Chondrocyte (in vitro differentiated cells): ENCODE measurements at regions not wholly inside any gene's neighbourhood (a gene's known extent, or its start where the extent isn't known, plus 50 kb on each side); places are given as distances from the start of the nearest gene placed in this dataset.

ENCODE experiments used
- DNase-seq: peaks from one replicate; pipeline ENCODE4 v3.0.0; 2021; ENCODE audit warnings: mixed read lengths, low spot score
- H3K27ac Mint-ChIP-seq: one replicate; pipeline ENCODE4 v1.8.0; 2021; ENCODE audit warnings: mild to moderate bottlenecking, moderate library complexity, mixed read lengths; ENCODE audit not compliant: unreplicated experiment
- H3K27me3 Mint-ChIP-seq: 2 replicates; pipeline ENCODE4 v1.8.0; 2021; ENCODE audit warnings: low read depth, mixed read lengths
- H3K36me3 Mint-ChIP-seq: 2 replicates; pipeline ENCODE4 v1.8.0; 2021; ENCODE audit warnings: low read depth, mixed read lengths
- H3K4me1 Mint-ChIP-seq: 2 replicates; pipeline ENCODE4 v1.8.0; 2021; ENCODE audit warnings: low read depth, mild to moderate bottlenecking, mixed read lengths
- H3K4me3 Mint-ChIP-seq: one replicate; pipeline ENCODE4 v1.8.0; 2021; ENCODE audit warnings: mild to moderate bottlenecking, moderate library complexity, mixed read lengths; ENCODE audit not compliant: unreplicated experiment
- H3K9me3 Mint-ChIP-seq: 2 replicates; pipeline ENCODE4 v1.8.0; 2021; ENCODE audit warnings: low read depth, mixed read lengths
- TF ChIP-seq, protein P1 (sequence below): fragments of 200-600 bp; sonication (generic); IDR thresholded peaks from 2 replicates; pipeline ENCODE4 v1.5.0; 2021; ENCODE audit warnings: antibody characterized with exemption, mild to moderate bottlenecking, moderate library complexity

DNA sequence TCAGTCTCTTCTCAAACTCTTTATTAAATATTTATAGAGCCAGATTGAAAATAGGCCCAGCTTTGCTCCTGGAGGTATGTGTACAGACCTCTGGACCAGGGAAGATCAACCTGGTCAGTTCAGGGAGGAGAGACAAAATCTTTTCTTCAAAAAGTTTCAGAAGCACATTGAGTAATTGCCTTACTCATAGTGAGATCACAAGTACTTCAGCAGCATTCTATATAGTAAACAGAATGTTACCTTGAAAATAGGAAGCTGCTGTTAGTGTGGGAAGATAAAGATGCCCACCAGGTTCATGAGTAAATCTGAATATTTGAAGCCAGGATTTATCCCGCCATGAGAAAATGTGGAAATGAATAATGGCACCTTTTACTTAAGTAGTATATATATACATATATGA, 665.9 kb upstream of the CITED2 start:
- no peak for DNase-seq
- no peak overlapping the region for H3K4me3 Mint-ChIP-seq
- peaks cover 1% of the 10 kb centered on the region for H3K36me3 Mint-ChIP-seq
- H3K9me3 Mint-ChIP-seq, result peaks cover 18% of the 10 kb centered on the region
- H3K4me1 Mint-ChIP-seq, result peaks cover 22% of the 10 kb centered on the region
- H3K27me3 Mint-ChIP-seq, result no peaks in the 10 kb centered on the region
- no peak overlapping the region for H3K27ac Mint-ChIP-seq
- TF ChIP-seq, protein P1, sequence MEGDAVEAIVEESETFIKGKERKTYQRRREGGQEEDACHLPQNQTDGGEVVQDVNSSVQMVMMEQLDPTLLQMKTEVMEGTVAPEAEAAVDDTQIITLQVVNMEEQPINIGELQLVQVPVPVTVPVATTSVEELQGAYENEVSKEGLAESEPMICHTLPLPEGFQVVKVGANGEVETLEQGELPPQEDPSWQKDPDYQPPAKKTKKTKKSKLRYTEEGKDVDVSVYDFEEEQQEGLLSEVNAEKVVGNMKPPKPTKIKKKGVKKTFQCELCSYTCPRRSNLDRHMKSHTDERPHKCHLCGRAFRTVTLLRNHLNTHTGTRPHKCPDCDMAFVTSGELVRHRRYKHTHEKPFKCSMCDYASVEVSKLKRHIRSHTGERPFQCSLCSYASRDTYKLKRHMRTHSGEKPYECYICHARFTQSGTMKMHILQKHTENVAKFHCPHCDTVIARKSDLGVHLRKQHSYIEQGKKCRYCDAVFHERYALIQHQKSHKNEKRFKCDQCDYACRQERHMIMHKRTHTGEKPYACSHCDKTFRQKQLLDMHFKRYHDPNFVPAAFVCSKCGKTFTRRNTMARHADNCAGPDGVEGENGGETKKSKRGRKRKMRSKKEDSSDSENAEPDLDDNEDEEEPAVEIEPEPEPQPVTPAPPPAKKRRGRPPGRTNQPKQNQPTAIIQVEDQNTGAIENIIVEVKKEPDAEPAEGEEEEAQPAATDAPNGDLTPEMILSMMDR, result no peak

DNA sequence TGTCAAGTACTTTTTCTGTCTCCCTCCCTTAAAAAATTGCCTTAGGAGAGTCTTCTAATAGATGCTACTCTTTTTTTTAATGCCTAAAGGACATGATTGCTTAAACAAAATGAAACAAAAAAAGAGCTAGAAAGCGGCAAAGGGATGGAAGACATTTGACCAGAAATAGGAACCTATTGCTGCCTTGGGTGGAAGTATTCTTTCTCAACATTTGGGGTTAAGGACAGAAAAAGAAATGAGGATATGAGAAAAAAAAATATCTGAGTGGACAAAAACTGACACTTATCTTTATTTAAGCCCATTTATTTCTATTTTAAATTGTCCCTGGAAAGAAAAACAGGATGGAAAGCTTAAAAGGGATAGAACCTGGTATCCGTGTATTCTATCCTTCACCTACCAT, 664.9 kb upstream of the CITED2 start:
- DNase-seq, result no peak
- Mint-ChIP-seq H3K4me1 (peaks cover 22% of the 10 kb centered on the region), H3K4me3 (no peak overlapping the region), H3K36me3 (peaks cover 1% of the 10 kb centered on the region), H3K27ac (no peak overlapping the region), H3K27me3 (no peaks in the 10 kb centered on the region), H3K9me3 (peaks cover 18% of the 10 kb centered on the region)
- TF ChIP-seq, protein P1, result no peak

DNA sequence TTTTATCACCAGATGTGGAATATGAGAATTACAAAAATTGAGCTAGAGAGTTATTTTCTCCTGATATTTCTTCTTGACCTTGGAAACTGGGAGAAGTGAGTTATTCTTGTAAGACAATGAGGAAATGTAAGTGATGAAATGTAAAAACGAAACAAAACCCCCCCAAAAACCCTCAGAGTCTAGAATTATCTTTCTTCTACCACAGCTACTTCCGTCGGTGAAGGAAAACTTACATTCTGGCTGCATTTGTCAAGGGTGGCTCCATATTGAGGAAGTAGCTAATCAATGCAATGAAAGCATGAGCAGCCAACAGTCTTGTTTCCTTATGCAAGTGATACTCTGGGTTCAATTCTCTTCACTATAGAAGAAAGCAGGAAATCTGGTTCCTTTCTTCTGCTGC, 661.7 kb upstream of the CITED2 start:
- H3K4me1 Mint-ChIP-seq, result peaks cover 9% of the 10 kb centered on the region
- H3K27ac Mint-ChIP-seq, result no peak overlapping the region

DNA sequence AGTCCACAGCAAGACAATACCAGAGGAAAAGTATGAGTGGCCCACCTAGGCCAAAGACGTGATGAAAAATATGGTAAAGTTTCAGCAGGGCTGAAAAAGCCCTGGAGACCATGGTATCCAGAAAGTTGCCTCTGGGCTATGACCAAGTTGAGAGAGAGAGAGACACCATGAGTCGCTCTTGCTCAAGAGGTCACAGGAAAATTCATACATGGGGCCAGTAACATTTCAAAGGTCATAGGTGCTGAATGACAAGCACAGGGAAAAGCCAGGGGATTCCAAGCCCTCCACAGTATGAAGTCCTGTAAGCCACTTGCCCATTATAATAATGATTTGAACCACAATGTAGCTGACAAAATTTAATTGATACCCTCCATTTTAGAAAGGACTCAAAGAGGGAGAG, 657.7 kb upstream of the CITED2 start:
- no peak for DNase-seq
- Mint-ChIP-seq H3K9me3 (peaks cover 33% of the 10 kb centered on the region), H3K27ac (no peak overlapping the region), H3K4me3 (no peak overlapping the region), H3K4me1 (no peaks in the 10 kb centered on the region), H3K36me3 (peaks cover 7% of the 10 kb centered on the region), H3K27me3 (no peaks in the 10 kb centered on the region)
- TF ChIP-seq, protein P1, result no peak

More for the DNA sequence above, 661.7 kb upstream of the CITED2 start:
- DNase-seq, result no peak
- Mint-ChIP-seq H3K9me3 (peaks cover 18% of the 10 kb centered on the region), H3K36me3 (peaks cover 1% of the 10 kb centered on the region), H3K27me3 (no peaks in the 10 kb centered on the region), H3K4me3 (no peak overlapping the region)
- TF ChIP-seq, protein P1, result no peak

DNA sequence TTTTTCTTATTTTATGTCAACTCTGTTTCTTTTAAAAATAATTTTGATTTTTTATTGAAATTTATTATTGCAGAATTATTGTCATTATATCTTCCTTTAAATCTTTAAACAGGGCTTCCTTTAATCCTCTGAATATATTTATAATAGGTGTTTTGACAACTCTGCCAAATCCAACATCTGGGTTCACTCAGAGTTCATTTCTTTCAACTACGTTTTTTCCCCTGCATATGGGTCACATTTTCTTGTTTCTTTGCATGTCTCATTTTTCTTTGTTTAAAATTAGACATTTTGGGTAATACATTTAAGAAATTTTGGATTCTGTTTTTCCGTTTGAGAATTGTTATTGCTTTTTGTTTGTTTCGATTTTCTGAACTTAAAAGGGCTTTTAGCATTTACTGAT, 655.1 kb upstream of the CITED2 start:
- TF ChIP-seq, protein P1, result no peak
- Mint-ChIP-seq H3K27me3 (no peaks in the 10 kb centered on the region), H3K4me3 (no peak overlapping the region), H3K9me3 (peaks cover 19% of the 10 kb centered on the region), H3K27ac (no peak overlapping the region), H3K4me1 (no peaks in the 10 kb centered on the region), H3K36me3 (peaks cover 6% of the 10 kb centered on the region)
- no peak for DNase-seq
